ENCODE measurements at regions not wholly inside any gene's neighbourhood (a gene's known extent, or its start where the extent isn't known, plus 50 kb on each side); places are given as distances from the start of the nearest gene placed in this dataset.

DNA sequence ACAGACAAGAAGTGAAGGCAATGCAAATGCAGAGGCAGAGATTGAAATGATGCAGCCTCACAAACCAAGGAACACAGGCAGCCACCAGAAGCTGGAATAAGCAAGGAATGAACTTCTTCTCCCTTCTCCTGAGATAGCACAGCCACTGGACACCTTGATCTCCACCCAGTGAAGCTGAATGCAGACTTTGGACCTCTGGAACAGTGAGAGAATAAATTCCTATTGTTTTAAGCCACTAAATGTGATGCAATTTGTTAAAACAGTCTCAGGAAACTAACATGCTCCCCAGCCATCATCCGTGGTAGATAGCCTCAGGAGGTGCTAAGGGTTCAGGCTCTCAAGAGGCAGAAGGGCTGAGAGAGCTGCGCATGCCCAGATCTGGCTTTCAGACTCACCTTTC is 512.2 kb upstream of the ZNF608 start:
- no peak for DNase-seq (ENCODE audit: low read depth in 4 of 4, low spot score in 2 of 4)

- DNase-seq (ENCODE audit: low read depth in 4 of 4, low spot score in 2 of 4): no peak
Observed at GRCh38 chr5:125261505-125262250, 515.2 kb upstream of the ZNF608 start.

GRCh38 chr5:125262782-125263181 is 516.3 kb upstream of the ZNF608 start:
- DNase-seq (ENCODE audit: low read depth in 4 of 4, low spot score in 2 of 4): no peak

- DNase-seq (ENCODE audit: low read depth in 4 of 4, low spot score in 2 of 4): no peak
Observed at GRCh38 chr5:125263356-125263755, 516.9 kb upstream of the ZNF608 start.

- DNase-seq (ENCODE audit: low read depth in 4 of 4, low spot score in 2 of 4): no peak
Observed at GRCh38 chr5:125266106-125266505, 519.7 kb upstream of the ZNF608 start.

GRCh38 chr5:125267636-125268248 is 521.3 kb upstream of the ZNF608 start:
- DNase-seq (ENCODE audit: low read depth in 4 of 4, low spot score in 2 of 4): no peak

DNA sequence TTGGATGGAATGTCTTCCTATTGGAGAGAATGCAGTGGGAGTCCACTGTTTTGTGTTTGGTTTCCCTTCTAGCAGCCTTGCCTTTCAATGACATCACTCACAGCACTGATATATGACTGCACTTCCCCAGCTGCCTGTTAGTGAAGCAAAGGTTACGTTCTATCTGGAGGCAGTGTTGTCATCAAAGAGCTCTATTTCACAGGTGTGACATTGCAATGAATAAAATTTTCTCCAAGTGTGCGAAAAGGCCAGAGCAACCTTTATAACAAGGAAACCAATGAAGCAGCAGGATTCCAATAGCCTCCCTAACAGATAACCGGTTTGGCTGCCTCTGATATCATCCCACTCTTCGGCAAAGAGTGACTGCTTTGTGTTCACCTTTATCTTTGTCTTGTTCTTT is 523.5 kb upstream of the ZNF608 start:
- DNase-seq (ENCODE audit: low read depth in 4 of 4, low spot score in 2 of 4): peak in 1 of 4 donors; percentile 20

DNA sequence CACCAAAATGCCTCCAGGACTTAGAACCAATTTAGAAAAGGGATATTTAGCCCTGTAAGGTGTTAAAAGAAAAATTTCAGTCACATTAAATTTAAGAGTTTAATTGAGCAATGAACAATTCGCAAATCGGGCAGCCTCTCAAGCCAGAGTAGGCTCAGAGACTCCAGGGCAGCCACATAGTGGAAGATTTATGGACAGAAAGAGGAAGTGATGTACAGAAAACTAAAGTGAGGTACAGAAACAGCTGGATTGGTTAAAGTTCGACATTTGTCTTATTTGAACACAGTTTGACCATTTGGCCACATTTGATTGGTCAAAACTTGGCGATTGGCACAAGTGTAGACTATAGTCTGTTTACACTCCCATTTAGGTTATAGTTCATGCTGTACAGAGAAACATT is 525.9 kb upstream of the ZNF608 start:
- no peak for DNase-seq (ENCODE audit: low read depth in 4 of 4, low spot score in 2 of 4)

- DNase-seq (ENCODE audit: low read depth in 4 of 4, low spot score in 2 of 4): no peak
Observed at GRCh38 chr5:125274211-125274610, 527.8 kb upstream of the ZNF608 start.

DNA sequence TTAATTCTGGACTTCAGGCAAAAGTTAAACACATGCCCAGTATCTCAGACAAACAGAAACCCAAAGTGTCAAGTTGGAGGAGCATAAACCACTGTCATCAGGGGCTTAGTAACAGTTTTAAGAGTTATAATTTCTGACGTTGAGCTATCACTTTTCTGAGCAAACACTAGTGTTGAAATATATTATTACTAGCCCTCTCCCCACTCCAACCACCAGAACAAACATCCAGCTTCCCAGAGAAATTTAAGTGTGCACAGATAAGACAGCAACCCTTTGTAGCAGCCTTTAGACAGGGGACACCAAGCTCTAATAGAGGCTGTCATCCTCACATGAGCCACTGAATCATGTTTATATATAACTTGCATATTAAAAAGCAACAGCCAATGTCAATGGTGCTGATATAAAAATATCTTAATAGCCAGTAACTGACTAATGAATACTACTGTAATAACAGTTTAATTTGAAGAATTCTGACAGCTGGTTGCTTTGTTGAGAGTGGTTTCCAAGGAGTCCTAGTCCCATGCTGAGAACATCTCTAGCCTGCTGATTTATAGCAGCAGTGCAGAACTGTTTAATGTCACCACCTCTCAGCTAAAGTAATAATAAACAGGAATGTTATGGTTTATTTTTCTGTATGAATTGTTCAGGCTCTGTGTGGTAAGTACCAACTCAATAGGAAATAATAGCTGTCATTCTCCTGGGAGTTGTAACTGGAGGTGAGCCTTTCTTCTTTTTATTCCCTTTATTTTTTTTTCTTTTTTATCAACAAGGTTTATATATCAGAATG is 528.7 kb upstream of the ZNF608 start:
- DNase-seq (ENCODE audit: low read depth in 4 of 4, low spot score in 2 of 4): no peak

- DNase-seq (ENCODE audit: low read depth in 4 of 4, low spot score in 2 of 4): no peak
Observed at GRCh38 chr5:125275725-125276090, 529.3 kb upstream of the ZNF608 start.

GRCh38 chr5:125276096-125276495 is 529.7 kb upstream of the ZNF608 start:
- no peak for DNase-seq (ENCODE audit: low read depth in 4 of 4, low spot score in 2 of 4)

- no peak for DNase-seq (ENCODE audit: low read depth in 4 of 4, low spot score in 2 of 4)
Observed at GRCh38 chr5:125277494-125278154, 531.2 kb upstream of the ZNF608 start.

DNA sequence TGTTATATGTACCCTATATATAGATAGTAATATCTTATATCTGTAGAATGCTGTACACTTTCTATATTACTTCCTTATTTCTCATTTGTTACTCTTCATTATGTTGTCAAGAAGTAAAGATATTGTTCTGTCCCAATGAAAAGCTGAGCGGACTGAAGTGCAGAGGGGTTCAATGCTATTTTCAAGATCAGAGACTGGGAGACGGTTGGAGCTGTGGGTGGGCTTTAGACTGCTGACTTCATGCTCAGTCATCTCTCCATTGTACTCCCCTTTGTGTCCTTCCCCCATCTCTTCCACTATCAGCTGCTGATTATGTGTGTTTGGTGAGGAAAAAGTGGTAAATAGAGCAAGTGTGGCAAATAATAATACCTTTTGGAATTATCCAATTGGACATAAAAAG is 532.3 kb upstream of the ZNF608 start:
- no peak for DNase-seq (ENCODE audit: low read depth in 4 of 4, low spot score in 2 of 4)

GRCh38 chr5:125281667-125282066 is 535.2 kb upstream of the ZNF608 start:
- no peak for DNase-seq (ENCODE audit: low read depth in 4 of 4, low spot score in 2 of 4)

- no peak for DNase-seq (ENCODE audit: low read depth in 4 of 4, low spot score in 2 of 4)
Observed at GRCh38 chr5:125283372-125283771, 536.9 kb upstream of the ZNF608 start.

- no peak for DNase-seq (ENCODE audit: low read depth in 4 of 4, low spot score in 2 of 4)
Observed at GRCh38 chr5:125286271-125286670, 539.8 kb upstream of the ZNF608 start.

- no peak for DNase-seq (ENCODE audit: low read depth in 4 of 4, low spot score in 2 of 4)
Observed at GRCh38 chr5:125289606-125290005, 543.2 kb upstream of the ZNF608 start.

DNA sequence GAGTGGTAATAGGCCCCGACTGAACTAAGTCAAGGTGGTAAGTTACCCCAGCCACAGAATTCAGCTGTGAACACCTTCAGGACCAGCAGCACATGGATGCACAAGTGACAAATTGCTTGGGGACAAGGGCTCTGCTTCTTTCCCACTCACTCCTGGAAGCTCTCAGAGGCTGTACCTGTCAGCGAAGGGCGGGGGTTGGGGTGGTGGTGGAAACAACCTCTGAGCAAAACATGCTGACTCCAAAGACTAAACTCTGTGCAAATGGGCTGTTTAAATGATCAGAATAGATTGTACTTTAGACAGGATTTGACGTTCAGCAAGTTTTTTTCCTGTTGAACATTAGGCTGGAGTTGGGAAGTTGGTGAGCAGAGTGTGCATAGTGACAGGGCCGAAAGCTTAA is 544.5 kb upstream of the ZNF608 start:
- DNase-seq (ENCODE audit: low read depth in 4 of 4, low spot score in 2 of 4): no peak

- DNase-seq (ENCODE audit: low read depth in 4 of 4, low spot score in 2 of 4): no peak
Observed at GRCh38 chr5:125291447-125291846, 545.0 kb upstream of the ZNF608 start.

GRCh38 chr5:125293223-125293622 is 546.8 kb upstream of the ZNF608 start:
- no peak for DNase-seq (ENCODE audit: low read depth in 4 of 4, low spot score in 2 of 4)
